CD14-positive monocyte (primary cell): ENCODE measurements at regions not wholly inside any gene's neighbourhood (a gene's known extent, or its start where the extent isn't known, plus 50 kb on each side); places are given as distances from the start of the nearest gene placed in this dataset.

Source experiments
- DNase-seq, 3 donors: peaks; one replicate each; pipeline ENCODE4 v3.0.0-alpha.2; 2011 to 2022
- H2AFZ ChIP-seq: 2 replicates; pipeline ENCODE4 v1.6.0; 2012; ENCODE audit warnings: mild to moderate bottlenecking, low read depth, low read length, inconsistent platforms; ENCODE audit not compliant: insufficient read depth, poor library complexity, severe bottlenecking
- H3K27ac ChIP-seq, 2 donors: 1 replicate in 1 of 2; 2 replicates in 1 of 2; pipeline ENCODE4 v1.5.1; 2012 to 2013; ENCODE audit warnings: low read length in 2 of 2, control low read depth in 1 of 2, inconsistent platforms in 1 of 2, low read depth in 1 of 2, mild to moderate bottlenecking in 1 of 2
- H3K27me3 ChIP-seq, 2 donors: one replicate each; pipeline versions ENCODE4 v1.6.0 to v1.6.1; 2011 to 2013; ENCODE audit warnings: low read length in 2 of 2; ENCODE audit not compliant: control insufficient read depth in 2 of 2, insufficient read depth in 2 of 2
- H3K36me3 ChIP-seq, 2 donors: replicated peaks in 1 of 2; 1 replicate in 1 of 2; 2 replicates in 1 of 2; pipeline versions ENCODE4 v1.5.1 to v1.6.1; 2012 to 2013; ENCODE audit warnings: low read length in 2 of 2, control low read depth in 1 of 2, inconsistent platforms in 1 of 2, mild to moderate bottlenecking in 1 of 2; ENCODE audit not compliant: insufficient read depth in 2 of 2, control insufficient read depth in 1 of 2
- H3K4me1 ChIP-seq, 2 donors: 1 replicate in 1 of 2; 2 replicates in 1 of 2; pipeline versions ENCODE4 v1.5.1 to v1.6.1; 2012 to 2013; ENCODE audit warnings: low read length in 2 of 2, control low read depth in 1 of 2, inconsistent platforms in 1 of 2, mild to moderate bottlenecking in 1 of 2, moderate library complexity in 1 of 2; ENCODE audit not compliant: insufficient read depth in 2 of 2, control insufficient read depth in 1 of 2
- H3K4me2 ChIP-seq: replicated peaks from 2 replicates; pipeline ENCODE3; 2012; ENCODE audit warnings: low read length, moderate library complexity, mild to moderate bottlenecking; ENCODE audit not compliant: poor library complexity, severe bottlenecking; ENCODE audit errors: extremely low read depth
- H3K4me3 ChIP-seq, 3 experiments: fragments of 200-600 bp in 1 of 3; sonication (generic) in 1 of 3; replicated peaks in 1 of 3; 1 replicate in 2 of 3; 2 replicates in 1 of 3; pipeline ENCODE4 v1.5.1; 2011 to 2013; ENCODE audit warnings: low read length in 3 of 3, mild to moderate bottlenecking in 3 of 3, control low read depth in 2 of 3, low read depth in 2 of 3, inconsistent platforms in 1 of 3, moderate library complexity in 1 of 3
- H3K79me2 ChIP-seq: 2 replicates; pipeline ENCODE4 v1.6.0; 2012; ENCODE audit warnings: mild to moderate bottlenecking, control low read depth, inconsistent platforms, low read length, moderate library complexity; ENCODE audit not compliant: insufficient read depth
- H3K9ac ChIP-seq: 2 replicates; pipeline ENCODE4 v1.6.0; 2017; ENCODE audit warnings: low read length, mild to moderate bottlenecking; ENCODE audit not compliant: insufficient read depth, poor library complexity, severe bottlenecking
- H3K9me3 ChIP-seq, 2 donors: replicated peaks in 1 of 2; 1 replicate in 1 of 2; 2 replicates in 1 of 2; pipeline versions ENCODE4 v1.5.1 to v1.6.1; 2012 to 2013; ENCODE audit warnings: low read length in 2 of 2, control low read depth in 1 of 2; ENCODE audit not compliant: control insufficient read depth in 1 of 2, insufficient read depth in 1 of 2
- H4K20me1 ChIP-seq: 2 replicates; pipeline ENCODE4 v1.6.0; 2012; ENCODE audit warnings: mild to moderate bottlenecking, low read length, control low read depth, moderate library complexity; ENCODE audit not compliant: insufficient read depth
- H3K27ac Mint-ChIP-seq, 7 donors: one replicate each; pipeline ENCODE4 v1.8.0; 2020; ENCODE audit warnings: mild to moderate bottlenecking in 7 of 7, mixed read lengths in 7 of 7, moderate library complexity in 6 of 7, inconsistent platforms in 2 of 7
- H3K27me3 Mint-ChIP-seq, 3 donors: one replicate each; pipeline ENCODE4 v1.8.0; 2021 to 2022; ENCODE audit warnings: low read depth in 3 of 3, mild to moderate bottlenecking in 3 of 3, mixed read lengths in 3 of 3, moderate library complexity in 3 of 3, inconsistent platforms in 1 of 3
- H3K36me3 Mint-ChIP-seq, 2 donors: one replicate each; pipeline ENCODE4 v1.8.0; 2020; ENCODE audit warnings: mixed read lengths in 2 of 2, inconsistent platforms in 1 of 2, mild to moderate bottlenecking in 1 of 2
- H3K4me1 Mint-ChIP-seq: one replicate; pipeline ENCODE4 v1.8.0; 2020; ENCODE audit warnings: mild to moderate bottlenecking, mixed read lengths
- H3K4me3 Mint-ChIP-seq, 2 donors: one replicate each; pipeline ENCODE4 v1.8.0; 2020; ENCODE audit warnings: mild to moderate bottlenecking in 2 of 2, mixed read lengths in 2 of 2, moderate library complexity in 1 of 2
- H3K9me3 Mint-ChIP-seq, 7 donors: one replicate each; pipeline ENCODE4 v1.8.0; 2020 to 2022; ENCODE audit warnings: mixed read lengths in 7 of 7, mild to moderate bottlenecking in 6 of 7, moderate library complexity in 6 of 7, inconsistent platforms in 2 of 7
- CTCF ChIP-seq: fragments of 200-600 bp; IDR thresholded peaks from one replicate; pipeline ENCODE4 v1.8.0; 2022; ENCODE audit warnings: antibody characterized with exemption, mild to moderate bottlenecking
- WGBS: methylation state at CpG from one replicate; pipeline ENCODE4 v1.1.5; 2013; ENCODE audit warnings: missing lambda C conversion rate; ENCODE audit not compliant: insufficient coverage; 5-methylcytosine and 5-hydroxymethylcytosine counted together
- intact Hi-C, 2 donors: fragments of 100-400 bp; cut with micrococcal nuclease; formaldehyde crosslinking; loops; one replicate each; pipeline versions ENCODE4 v1.15.0 to v1.15.1; 2023

DNA sequence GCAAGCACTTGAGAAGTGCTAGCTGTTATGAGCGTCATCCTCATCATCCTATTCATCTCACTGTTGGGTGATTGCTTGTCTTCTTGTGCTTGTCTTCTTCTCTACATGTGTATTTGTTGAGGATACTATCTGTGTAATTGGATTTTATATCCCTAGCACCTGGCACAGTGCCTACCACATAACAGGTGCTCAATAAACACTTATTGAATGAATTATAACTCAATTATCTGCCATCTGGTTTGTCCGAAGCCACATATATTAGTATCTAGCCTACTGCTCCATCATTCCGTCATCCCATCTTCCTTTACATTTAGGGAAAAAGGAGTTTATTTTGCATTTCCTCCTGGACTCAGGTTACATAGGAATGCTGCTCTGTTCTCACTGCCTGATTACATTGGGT is 330.4 kb upstream of the ETAA1 start:
- no peaks in the 10 kb centered on the region for H3K36me3 Mint-ChIP-seq
- no peak overlapping the region for H3K9ac ChIP-seq
- no peaks in the 10 kb centered on the region for H3K27me3 ChIP-seq
- no peak overlapping the region for H3K4me3 ChIP-seq
- H2AFZ ChIP-seq: no peak overlapping the region
- H3K9me3 ChIP-seq: peaks cover 0 to 2% of the 10 kb centered on the region in 2 donors
- H3K9me3 Mint-ChIP-seq: peaks cover 0 to 6% (median 0%) of the 10 kb centered on the region in 7 donors
- no peaks in the 10 kb centered on the region for H4K20me1 ChIP-seq
- no peaks in the 10 kb centered on the region for H3K27me3 Mint-ChIP-seq
- intact Hi-C loops: no loop called here
- no peak overlapping the region for H3K27ac Mint-ChIP-seq
- no peak for DNase-seq
- no peaks in the 10 kb centered on the region for H3K36me3 ChIP-seq
- TF ChIP-seq CTCF: no peak
- no peaks in the 10 kb centered on the region for H3K79me2 ChIP-seq
- H3K4me2 ChIP-seq: no peak overlapping the region
- no peaks in the 10 kb centered on the region for H3K4me1 ChIP-seq
- H3K4me3 Mint-ChIP-seq: no peak overlapping the region
- WGBS: no CpG with 5 or more reads among the region's 3 CpGs
- H3K4me1 Mint-ChIP-seq: no peaks in the 10 kb centered on the region
- no peak overlapping the region for H3K27ac ChIP-seq

GRCh38 chr2:67067656-67068055 is 329.5 kb upstream of the ETAA1 start:
- Mint-ChIP-seq H3K27me3 (no peaks in the 10 kb centered on the region), H3K4me1 (no peaks in the 10 kb centered on the region), H3K36me3 (no peaks in the 10 kb centered on the region), H3K4me3 (no peak overlapping the region), H3K9me3 (peaks cover 0 to 6% (median 0%) of the 10 kb centered on the region in 7 donors), H3K27ac (no peak overlapping the region)
- Histone ChIP-seq H3K79me2 (no peaks in the 10 kb centered on the region), H3K4me2 (no peak overlapping the region), H3K9me3 (peaks cover 0 to 2% of the 10 kb centered on the region in 2 donors), H3K9ac (no peak overlapping the region), H3K27me3 (no peaks in the 10 kb centered on the region), H3K36me3 (no peaks in the 10 kb centered on the region), H3K4me3 (no peak overlapping the region), H2AFZ (no peak overlapping the region), H3K27ac (no peak overlapping the region), H3K4me1 (no peaks in the 10 kb centered on the region), H4K20me1 (no peaks in the 10 kb centered on the region)
- TF ChIP-seq CTCF: no peak
- no peak for DNase-seq
- intact Hi-C loops: no loop called here
